ENCODE measurements at regions not wholly inside any gene's neighbourhood (a gene's known extent, or its start where the extent isn't known, plus 50 kb on each side); places are given as distances from the start of the nearest gene placed in this dataset.
"Not testable (repeated sequence)": the region's sequence is repeated elsewhere in the genome, so short reads cannot be mapped to it uniquely, and the experiment has no call there.

DNA sequence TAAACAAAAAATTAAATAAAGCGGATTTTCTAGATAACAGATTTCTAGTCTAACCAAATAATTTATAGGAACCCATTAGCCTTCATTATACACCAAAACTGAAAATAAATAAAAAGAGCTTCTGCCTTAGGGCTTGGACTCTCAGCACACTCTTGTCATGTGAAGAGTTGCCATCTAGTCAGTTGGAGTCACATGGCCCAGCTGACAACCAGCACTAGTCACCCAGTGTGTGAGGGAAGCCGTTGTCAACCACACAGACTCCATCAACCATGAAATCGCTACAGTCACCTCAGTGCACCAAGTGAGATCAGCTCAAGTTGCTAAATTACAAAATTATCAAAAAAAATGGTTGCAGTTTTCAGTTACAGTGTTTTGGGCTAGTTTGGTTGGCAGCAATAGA, 470.0 kb downstream of the GASK1B start:
- Histone ChIP-seq H3K4me1 (no peaks in the 10 kb centered on the region), H3K36me3 (no peaks in the 10 kb centered on the region), H3K9me3 (no peaks in the 10 kb centered on the region), H3K27me3 (no peaks in the 10 kb centered on the region), H3K4me3 (no peak overlapping the region), H3K27ac (no peak overlapping the region)
- intact Hi-C loops (cut with DNase I; ENCODE audit: low total_unique reads): no loop called here
- no peak for DNase-seq
- TF ChIP-seq, protein P1, sequence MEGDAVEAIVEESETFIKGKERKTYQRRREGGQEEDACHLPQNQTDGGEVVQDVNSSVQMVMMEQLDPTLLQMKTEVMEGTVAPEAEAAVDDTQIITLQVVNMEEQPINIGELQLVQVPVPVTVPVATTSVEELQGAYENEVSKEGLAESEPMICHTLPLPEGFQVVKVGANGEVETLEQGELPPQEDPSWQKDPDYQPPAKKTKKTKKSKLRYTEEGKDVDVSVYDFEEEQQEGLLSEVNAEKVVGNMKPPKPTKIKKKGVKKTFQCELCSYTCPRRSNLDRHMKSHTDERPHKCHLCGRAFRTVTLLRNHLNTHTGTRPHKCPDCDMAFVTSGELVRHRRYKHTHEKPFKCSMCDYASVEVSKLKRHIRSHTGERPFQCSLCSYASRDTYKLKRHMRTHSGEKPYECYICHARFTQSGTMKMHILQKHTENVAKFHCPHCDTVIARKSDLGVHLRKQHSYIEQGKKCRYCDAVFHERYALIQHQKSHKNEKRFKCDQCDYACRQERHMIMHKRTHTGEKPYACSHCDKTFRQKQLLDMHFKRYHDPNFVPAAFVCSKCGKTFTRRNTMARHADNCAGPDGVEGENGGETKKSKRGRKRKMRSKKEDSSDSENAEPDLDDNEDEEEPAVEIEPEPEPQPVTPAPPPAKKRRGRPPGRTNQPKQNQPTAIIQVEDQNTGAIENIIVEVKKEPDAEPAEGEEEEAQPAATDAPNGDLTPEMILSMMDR (IDR thresholded peaks at IDR 0.05): no peak
- no peak for TF ChIP-seq POLR2A (IDR thresholded peaks at IDR 0.05)

DNA sequence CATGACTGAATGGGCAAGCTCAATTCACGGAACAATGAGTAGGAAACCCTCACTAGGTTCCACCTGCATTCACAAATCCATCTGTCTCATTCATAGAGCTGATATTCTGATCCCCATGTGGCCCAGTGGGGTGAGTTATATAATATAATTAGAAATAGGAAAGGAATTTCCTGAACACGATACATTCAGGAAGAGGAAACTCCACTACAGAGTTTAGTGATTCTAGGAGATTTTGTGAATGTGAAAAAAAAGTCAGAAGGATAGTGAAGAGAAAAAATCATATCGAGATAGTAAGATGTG, 471.2 kb downstream of the GASK1B start:
- DNase-seq: no peak
- intact Hi-C loops (cut with DNase I; ENCODE audit: low total_unique reads): no loop called here
- Histone ChIP-seq H3K4me1 (no peaks in the 10 kb centered on the region), H3K4me3 (no peak overlapping the region), H3K9me3 (no peaks in the 10 kb centered on the region), H3K27me3 (no peaks in the 10 kb centered on the region), H3K27ac (no peak overlapping the region), H3K36me3 (no peaks in the 10 kb centered on the region)
- no peak for TF ChIP-seq POLR2A (IDR thresholded peaks at IDR 0.05)
- TF ChIP-seq, protein P1 (IDR thresholded peaks at IDR 0.05): no peak

GRCh38 chr4:157700898-157701694, 471.7 kb downstream of the GASK1B start:
- Histone ChIP-seq H3K4me3 (no peak overlapping the region), H3K27ac (no peak overlapping the region), H3K27me3 (no peaks in the 10 kb centered on the region), H3K36me3 (no peaks in the 10 kb centered on the region), H3K4me1 (no peaks in the 10 kb centered on the region), H3K9me3 (no peaks in the 10 kb centered on the region)
- TF ChIP-seq, protein P1 (IDR thresholded peaks at IDR 0.05): no peak
- no peak for TF ChIP-seq POLR2A (IDR thresholded peaks at IDR 0.05)
- intact Hi-C loops (cut with DNase I; ENCODE audit: low total_unique reads): no loop called here
- no peak for DNase-seq

DNA sequence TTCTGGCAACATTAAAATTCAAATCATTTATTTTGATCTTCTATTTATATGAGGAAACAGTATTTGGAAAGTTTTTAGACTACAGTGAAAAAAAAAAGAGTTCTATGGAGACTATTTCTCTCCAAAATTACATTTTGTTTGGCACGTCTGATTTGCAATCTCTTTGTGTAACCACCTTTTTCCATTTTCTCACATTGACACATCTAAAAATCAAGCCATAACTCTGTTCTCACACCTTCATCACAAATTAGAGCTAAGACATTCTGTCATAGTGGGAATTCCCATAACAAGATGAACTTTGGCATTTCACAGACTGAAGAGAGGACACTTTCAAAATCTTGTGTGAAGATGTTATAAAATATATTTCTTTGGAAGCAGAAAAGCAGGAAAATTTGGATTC, 468.9 kb downstream of the GRIA2 start:
- Histone ChIP-seq H3K9me3 (no peaks in the 10 kb centered on the region), H3K27ac (no peak overlapping the region), H3K27me3 (no peaks in the 10 kb centered on the region), H3K4me3 (no peak overlapping the region), H3K4me1 (no peaks in the 10 kb centered on the region), H3K36me3 (no peaks in the 10 kb centered on the region)
- intact Hi-C loops (cut with DNase I; ENCODE audit: low total_unique reads): no loop called here
- no peak for DNase-seq
- TF ChIP-seq, protein P1 (IDR thresholded peaks at IDR 0.05): no peak
- TF ChIP-seq POLR2A (IDR thresholded peaks at IDR 0.05): no peak

- Histone ChIP-seq H3K36me3 (no peaks in the 10 kb centered on the region), H3K4me3 (no peak overlapping the region), H3K9me3 (no peaks in the 10 kb centered on the region), H3K27ac (no peak overlapping the region), H3K4me1 (no peaks in the 10 kb centered on the region), H3K27me3 (no peaks in the 10 kb centered on the region)
- TF ChIP-seq, protein P1 (IDR thresholded peaks at IDR 0.05): no peak
- TF ChIP-seq POLR2A (IDR thresholded peaks at IDR 0.05): no peak
- DNase-seq: no peak
- intact Hi-C loops (cut with DNase I; ENCODE audit: low total_unique reads): no loop called here
These were observed 467.4 kb downstream of the GRIA2 start for GRCh38 chr4:157687971-157688370.

DNA sequence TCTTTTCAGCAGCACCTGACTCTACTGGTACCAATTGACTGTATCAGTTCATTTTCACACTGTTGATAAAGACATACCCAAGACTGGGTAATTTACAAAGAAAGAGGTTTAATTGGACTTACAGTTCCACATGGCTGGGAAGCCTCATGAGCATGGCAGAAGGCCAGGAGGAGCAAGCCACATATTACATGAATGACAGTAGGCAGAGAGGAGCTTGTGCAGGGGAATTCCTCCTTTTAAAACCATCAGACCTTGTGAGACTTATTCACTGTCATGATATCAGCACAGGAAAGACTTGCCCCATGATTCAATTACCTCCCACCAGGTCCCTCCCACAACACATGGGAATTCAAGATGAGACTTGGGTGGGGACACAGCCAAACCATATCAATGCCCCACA, 458.8 kb downstream of the GRIA2 start:
- intact Hi-C loops (cut with DNase I; ENCODE audit: low total_unique reads): not testable (repeated sequence)

More for the DNA sequence above, 458.8 kb downstream of the GRIA2 start:
- not testable (repeated sequence) for H3K9me3 ChIP-seq, H3K4me3 ChIP-seq, DNase-seq, H3K27ac ChIP-seq, H3K4me1 ChIP-seq, H3K36me3 ChIP-seq, H3K27me3 ChIP-seq

Data from uterus (tissue), 3 donors.